RWPE2 (cell line): ENCODE measurements at regions not wholly inside any gene's neighbourhood (a gene's known extent, or its start where the extent isn't known, plus 50 kb on each side); places are given as distances from the start of the nearest gene placed in this dataset.

Experiments
- ATAC-seq: fragments of 200-7000 bp; cut with Tn5 transposase; 3 replicates; pipeline ENCODE4 v1.9.1; 2021; ENCODE audit warnings: low read depth
- DNase-seq: peaks from one replicate; pipeline ENCODE4 v3.0.0-alpha.2; 2020; ENCODE audit warnings: low spot score
- H3K27ac ChIP-seq: fragments of 450-650 bp; 2 replicates; pipeline ENCODE4 v1.5.1; 2017; ENCODE audit warnings: mild to moderate bottlenecking; ENCODE audit not compliant: poor library complexity, severe bottlenecking
- H3K27me3 ChIP-seq: fragments of 250-450 bp; sonication (Bioruptor Pico); 2 replicates; pipeline ENCODE4 v1.5.1; 2021; ENCODE audit warnings: mild to moderate bottlenecking, moderate library complexity; ENCODE audit not compliant: insufficient read depth, poor library complexity, severe bottlenecking
- H3K36me3 ChIP-seq: fragments of 250-450 bp; sonication (Bioruptor Pico); 2 replicates; pipeline ENCODE4 v1.5.1; 2020; ENCODE audit warnings: low read depth, mild to moderate bottlenecking, moderate library complexity
- H3K4me1 ChIP-seq: fragments of 250-450 bp; sonication (Bioruptor Pico); 2 replicates; pipeline ENCODE4 v1.5.1; 2021; ENCODE audit warnings: mild to moderate bottlenecking, moderate library complexity; ENCODE audit not compliant: insufficient read depth, poor library complexity, severe bottlenecking
- H3K4me3 ChIP-seq: fragments of 250-450 bp; sonication (Bioruptor Pico); 2 replicates; pipeline ENCODE4 v1.5.1; 2021; ENCODE audit warnings: mild to moderate bottlenecking, moderate library complexity; ENCODE audit not compliant: severe bottlenecking
- H3K9me3 ChIP-seq: fragments of 250-450 bp; sonication (Bioruptor Pico); 2 replicates; pipeline ENCODE4 v1.5.1; 2021; ENCODE audit warnings: mild to moderate bottlenecking, moderate library complexity; ENCODE audit not compliant: severe bottlenecking
- TF ChIP-seq, protein P1 (sequence below): fragments of 450-650 bp; IDR thresholded peaks from one replicate; pipeline ENCODE4 v1.5.1; 2017; ENCODE audit warnings: mild to moderate bottlenecking, moderate library complexity; ENCODE audit not compliant: poor library complexity, severe bottlenecking

DNA sequence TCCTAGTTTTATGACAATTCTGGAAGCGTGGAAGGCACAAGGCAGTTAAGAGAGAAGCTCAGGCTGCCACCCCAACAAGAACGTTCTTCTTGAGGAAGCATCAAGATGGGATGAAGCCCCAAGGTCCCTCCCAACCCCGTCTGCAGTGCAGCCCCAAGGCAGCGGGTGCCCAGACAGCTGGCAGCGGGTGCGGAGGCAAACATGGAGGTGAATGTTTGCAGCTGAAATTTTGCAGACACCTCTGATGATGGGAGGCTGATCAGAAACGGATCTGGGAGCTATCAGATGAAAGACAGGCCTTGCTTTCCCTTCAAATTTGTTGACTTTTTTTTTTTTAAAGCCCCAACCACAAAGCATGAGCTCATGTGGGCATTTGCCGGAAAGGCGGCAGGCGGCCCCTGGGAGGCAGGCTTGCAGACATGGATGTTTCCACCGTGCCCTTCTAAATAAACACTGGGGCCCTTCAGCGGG is 230.7 kb upstream of the RTL1 start:
- TF ChIP-seq, protein P1, sequence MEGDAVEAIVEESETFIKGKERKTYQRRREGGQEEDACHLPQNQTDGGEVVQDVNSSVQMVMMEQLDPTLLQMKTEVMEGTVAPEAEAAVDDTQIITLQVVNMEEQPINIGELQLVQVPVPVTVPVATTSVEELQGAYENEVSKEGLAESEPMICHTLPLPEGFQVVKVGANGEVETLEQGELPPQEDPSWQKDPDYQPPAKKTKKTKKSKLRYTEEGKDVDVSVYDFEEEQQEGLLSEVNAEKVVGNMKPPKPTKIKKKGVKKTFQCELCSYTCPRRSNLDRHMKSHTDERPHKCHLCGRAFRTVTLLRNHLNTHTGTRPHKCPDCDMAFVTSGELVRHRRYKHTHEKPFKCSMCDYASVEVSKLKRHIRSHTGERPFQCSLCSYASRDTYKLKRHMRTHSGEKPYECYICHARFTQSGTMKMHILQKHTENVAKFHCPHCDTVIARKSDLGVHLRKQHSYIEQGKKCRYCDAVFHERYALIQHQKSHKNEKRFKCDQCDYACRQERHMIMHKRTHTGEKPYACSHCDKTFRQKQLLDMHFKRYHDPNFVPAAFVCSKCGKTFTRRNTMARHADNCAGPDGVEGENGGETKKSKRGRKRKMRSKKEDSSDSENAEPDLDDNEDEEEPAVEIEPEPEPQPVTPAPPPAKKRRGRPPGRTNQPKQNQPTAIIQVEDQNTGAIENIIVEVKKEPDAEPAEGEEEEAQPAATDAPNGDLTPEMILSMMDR, result no peak
- Histone ChIP-seq H3K4me3 (no peak overlapping the region), H3K36me3 (no peaks in the 10 kb centered on the region), H3K9me3 (no peaks in the 10 kb centered on the region), H3K27ac (no peak overlapping the region), H3K4me1 (no peaks in the 10 kb centered on the region), H3K27me3 (peaks cover 8% of the 10 kb centered on the region)
- ATAC-seq (no peak), DNase-seq (no peak)

DNA sequence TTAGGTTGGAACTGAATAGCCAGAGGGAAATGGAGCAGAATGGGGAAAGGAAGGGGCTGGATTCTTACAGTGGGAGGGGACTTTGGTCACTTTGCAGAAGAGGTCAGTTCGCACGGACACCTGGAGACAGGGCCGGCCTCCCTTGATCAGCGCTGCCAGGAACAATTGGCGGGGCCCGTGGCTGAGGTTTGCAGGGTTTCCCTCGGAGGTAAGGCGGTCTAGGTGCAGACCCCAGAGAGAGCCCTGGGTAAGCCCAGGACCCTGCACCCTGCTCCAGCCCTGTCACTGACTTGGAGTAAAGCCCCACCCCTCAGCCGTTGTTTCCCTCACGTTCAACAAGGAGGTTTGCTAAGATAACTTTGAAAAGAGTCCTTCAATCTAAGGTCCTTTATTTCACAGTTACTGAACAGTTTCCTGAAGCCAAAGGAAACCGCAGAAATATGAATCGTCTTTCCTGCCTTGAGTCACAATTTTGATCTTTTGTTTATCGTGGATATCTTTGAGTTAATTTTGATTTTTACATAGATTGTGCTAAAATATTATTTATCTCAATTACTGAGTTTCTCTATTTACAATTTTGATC is 231.4 kb upstream of the RTL1 start:
- no peak overlapping the region for H3K4me3 ChIP-seq
- ATAC-seq, result no peak
- no peaks in the 10 kb centered on the region for H3K9me3 ChIP-seq

DNA sequence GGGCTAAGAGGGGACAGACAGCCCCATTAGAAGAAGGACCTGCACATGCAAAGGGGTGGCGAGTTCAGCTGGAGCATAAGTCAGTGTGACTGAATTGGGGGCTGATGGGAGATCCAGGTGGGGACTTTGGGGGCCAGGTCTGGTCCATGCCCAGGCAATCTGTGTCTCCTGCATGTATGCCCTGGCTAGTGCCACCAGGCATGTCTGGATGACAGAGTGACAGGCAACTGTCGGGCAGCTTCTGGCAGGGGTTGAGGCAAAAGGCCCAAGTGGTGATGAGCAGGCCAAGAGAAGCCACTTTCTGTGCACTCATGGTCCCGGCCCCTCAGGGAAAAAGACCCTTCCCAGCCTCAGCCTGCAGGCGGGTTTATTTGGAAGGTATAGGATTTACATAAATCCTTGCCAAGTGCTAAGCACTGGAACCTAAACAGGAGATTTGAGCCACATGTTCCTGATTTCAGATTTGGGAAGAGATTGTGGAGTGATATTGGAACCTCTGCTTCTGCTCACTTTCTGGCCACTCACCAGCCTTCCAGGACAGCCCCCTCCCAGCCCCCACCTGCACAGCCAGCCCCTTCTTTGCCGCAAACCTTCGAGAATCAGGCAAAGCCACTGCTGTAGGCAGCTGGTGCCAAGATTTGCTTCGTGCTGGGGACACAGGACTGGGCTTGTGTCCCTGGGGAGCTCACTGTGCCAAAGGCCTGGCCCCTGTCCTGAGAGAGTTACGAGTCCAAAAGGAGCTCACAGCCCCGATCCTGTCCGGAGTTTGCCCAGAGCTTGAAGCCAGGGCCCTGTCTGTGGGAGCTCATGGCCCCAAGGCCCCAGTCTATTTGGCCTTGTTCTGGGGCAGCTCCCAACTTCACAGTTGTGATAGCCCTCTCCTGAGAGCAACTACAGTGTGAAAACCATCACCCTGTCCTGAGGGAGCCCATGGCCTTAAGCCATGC is 232.5 kb upstream of the RTL1 start:
- Histone ChIP-seq H3K27me3 (peaks cover 3% of the 10 kb centered on the region), H3K4me1 (no peaks in the 10 kb centered on the region), H3K27ac (no peak overlapping the region), H3K36me3 (no peaks in the 10 kb centered on the region), H3K9me3 (peaks cover 6% of the 10 kb centered on the region), H3K4me3 (no peak overlapping the region)
- DNase-seq, result no peak
- TF ChIP-seq, protein P1, result no peak
- no peak for ATAC-seq

More for the DNA sequence above, 231.4 kb upstream of the RTL1 start:
- Histone ChIP-seq H3K27me3 (peaks cover 3% of the 10 kb centered on the region), H3K27ac (no peak overlapping the region), H3K4me1 (no peaks in the 10 kb centered on the region), H3K36me3 (no peaks in the 10 kb centered on the region)
- no peak for DNase-seq
- TF ChIP-seq, protein P1, result no peak

DNA sequence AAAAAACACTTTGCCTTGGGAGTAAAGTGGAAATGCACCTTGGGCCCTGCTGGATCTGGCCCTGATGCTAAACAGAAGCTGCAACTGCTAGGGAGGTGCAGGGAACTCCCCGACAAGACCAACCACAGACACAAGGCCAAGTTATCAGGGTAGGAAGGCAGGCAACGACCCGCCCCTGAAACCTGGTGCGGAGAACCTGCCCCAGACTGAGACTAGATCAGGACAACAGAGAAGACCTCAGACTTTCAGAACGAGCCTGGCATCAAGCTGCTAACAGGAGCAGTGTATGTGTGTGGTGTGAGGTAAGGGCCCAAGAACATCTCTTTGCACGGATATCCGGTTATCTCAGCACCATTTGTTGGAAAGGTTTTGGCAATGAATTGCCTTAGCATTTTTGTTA is 233.7 kb upstream of the RTL1 start:
- DNase-seq (no peak), ATAC-seq (no peak)
- Histone ChIP-seq H3K36me3 (no peaks in the 10 kb centered on the region), H3K27me3 (peaks cover 3% of the 10 kb centered on the region), H3K27ac (no peak overlapping the region), H3K4me3 (no peak overlapping the region), H3K4me1 (no peaks in the 10 kb centered on the region), H3K9me3 (peaks cover 14% of the 10 kb centered on the region)
- TF ChIP-seq, protein P1, result no peak
